ENCODE measurements at regions not wholly inside any gene's neighbourhood (a gene's known extent, or its start where the extent isn't known, plus 50 kb on each side); places are given as distances from the start of the nearest gene placed in this dataset.
"Not testable (repeated sequence)": the region's sequence is repeated elsewhere in the genome, so short reads cannot be mapped to it uniquely, and the experiment has no call there.

DNA sequence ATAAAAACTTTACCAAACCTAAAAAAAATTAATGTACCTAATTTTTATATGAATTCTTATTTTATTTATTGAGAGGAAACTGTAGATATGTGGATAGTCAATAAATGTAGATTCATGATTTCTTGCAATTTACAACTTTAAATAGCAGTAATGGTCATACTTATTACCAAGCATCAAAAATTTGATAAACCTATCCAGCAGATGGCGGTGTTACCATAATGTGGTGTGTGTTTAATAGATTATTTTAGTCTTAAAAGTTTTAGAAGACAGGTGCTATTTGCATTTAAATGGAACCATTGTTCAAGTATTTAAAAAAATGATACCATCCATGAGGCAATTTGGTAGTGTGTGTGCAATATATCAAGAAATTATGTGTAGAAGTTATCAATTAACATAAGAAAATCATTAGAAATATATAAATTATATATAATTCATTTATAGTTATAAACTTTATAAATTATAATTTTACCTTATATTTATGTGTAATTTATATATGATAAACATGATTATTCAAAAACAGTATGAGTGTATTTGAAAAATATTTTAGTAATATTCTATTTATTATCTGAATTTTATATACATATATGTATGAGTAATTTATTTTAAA, 176.0 kb upstream of the BCHE start:
- TF ChIP-seq, protein P1, sequence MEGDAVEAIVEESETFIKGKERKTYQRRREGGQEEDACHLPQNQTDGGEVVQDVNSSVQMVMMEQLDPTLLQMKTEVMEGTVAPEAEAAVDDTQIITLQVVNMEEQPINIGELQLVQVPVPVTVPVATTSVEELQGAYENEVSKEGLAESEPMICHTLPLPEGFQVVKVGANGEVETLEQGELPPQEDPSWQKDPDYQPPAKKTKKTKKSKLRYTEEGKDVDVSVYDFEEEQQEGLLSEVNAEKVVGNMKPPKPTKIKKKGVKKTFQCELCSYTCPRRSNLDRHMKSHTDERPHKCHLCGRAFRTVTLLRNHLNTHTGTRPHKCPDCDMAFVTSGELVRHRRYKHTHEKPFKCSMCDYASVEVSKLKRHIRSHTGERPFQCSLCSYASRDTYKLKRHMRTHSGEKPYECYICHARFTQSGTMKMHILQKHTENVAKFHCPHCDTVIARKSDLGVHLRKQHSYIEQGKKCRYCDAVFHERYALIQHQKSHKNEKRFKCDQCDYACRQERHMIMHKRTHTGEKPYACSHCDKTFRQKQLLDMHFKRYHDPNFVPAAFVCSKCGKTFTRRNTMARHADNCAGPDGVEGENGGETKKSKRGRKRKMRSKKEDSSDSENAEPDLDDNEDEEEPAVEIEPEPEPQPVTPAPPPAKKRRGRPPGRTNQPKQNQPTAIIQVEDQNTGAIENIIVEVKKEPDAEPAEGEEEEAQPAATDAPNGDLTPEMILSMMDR (conservative IDR thresholded peaks at IDR 0.05; ENCODE audit: low read depth, low read length) = peak; percentile 53
- H3K4me3 ChIP-seq (ENCODE audit: low read length) = no peak overlapping the region
- no peak for DNase-seq (ENCODE audit: low read depth)

GRCh38 chr3:166011771-166012170, 174.5 kb upstream of the BCHE start:
- TF ChIP-seq, protein P1 (conservative IDR thresholded peaks at IDR 0.05; ENCODE audit: low read depth, low read length) = no peak

DNA sequence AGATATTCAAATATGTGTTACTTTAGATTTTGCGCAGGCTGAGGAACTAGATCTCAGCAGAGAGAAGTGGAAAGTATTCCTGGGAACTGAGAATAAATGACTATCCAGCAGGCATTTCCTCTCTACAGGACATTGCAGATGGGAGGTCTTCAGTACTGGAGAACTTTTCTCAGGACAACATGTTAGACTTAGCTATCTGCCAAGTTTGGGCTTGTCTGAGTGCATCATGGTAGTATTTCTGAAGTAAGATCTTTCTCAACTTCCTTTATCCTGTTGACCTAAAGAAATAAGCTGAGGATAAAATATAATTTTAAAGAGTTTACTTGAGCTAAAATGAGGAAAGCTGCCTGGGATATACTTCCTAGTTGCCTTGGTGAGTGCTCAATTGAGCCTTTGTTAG, 167.9 kb upstream of the BCHE start:
- TF ChIP-seq, protein P1 (conservative IDR thresholded peaks at IDR 0.05; ENCODE audit: low read depth, low read length) = no peak
- no peak for DNase-seq (ENCODE audit: low read depth)

More at GRCh38 chr3:166011771-166012170, 174.5 kb upstream of the BCHE start:
- DNase-seq (ENCODE audit: low read depth) = no peak
- H3K4me3 ChIP-seq (ENCODE audit: low read length) = no peak overlapping the region

DNA sequence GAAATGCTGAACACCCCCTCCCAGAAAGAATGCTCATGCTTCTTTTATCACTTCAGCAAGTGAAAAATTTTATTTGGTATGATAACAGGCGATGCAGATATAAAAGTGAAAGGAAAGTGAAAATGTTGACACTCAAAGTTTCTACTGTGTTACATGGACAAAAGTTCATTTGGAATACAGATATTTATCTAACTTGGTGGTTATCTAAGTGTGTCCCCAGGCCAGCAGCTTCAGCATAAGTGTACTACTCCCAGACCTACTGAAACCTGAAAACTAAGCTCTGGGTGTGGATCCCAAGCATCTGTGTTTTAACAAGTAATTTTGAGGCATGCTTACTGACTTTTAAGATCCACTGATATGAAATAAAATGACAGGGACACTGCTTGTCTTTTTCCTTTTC, 157.1 kb upstream of the BCHE start:
- no peak for DNase-seq (ENCODE audit: low read depth)
- TF ChIP-seq, protein P1 (conservative IDR thresholded peaks at IDR 0.05; ENCODE audit: low read depth, low read length) = no peak
- no peak overlapping the region for H3K4me3 ChIP-seq (ENCODE audit: low read length)

More for the DNA sequence above, 167.9 kb upstream of the BCHE start:
- no peak overlapping the region for H3K4me3 ChIP-seq (ENCODE audit: low read length)

GRCh38 chr3:165984589-165984988, 147.4 kb upstream of the BCHE start:
- TF ChIP-seq, protein P1 (conservative IDR thresholded peaks at IDR 0.05; ENCODE audit: low read depth, low read length) = no peak
- DNase-seq (ENCODE audit: low read depth) = no peak
- no peak overlapping the region for H3K4me3 ChIP-seq (ENCODE audit: low read length)

DNA sequence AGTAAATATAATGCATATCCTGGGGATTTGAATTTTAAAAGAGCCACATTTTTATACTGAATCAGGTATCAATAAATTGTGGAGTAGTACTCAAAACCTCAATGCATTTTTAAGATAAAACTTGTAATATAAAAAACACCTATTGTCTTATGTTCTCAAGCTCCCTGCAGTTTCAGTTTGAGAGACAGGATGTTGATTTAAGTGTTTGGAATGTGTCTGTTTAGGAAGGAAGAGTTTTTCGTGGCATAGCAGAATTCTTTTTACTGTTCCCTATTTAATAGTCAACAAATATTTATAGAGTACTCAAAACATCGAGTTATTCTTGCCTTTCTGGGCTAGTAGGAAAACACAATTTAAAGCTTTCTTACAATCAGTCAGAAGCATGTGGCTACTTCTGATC, 146.1 kb upstream of the BCHE start:
- no peak overlapping the region for H3K4me3 ChIP-seq (ENCODE audit: low read length)
- TF ChIP-seq, protein P1 (conservative IDR thresholded peaks at IDR 0.05; ENCODE audit: low read depth, low read length) = no peak
- no peak for DNase-seq (ENCODE audit: low read depth)

- no peak overlapping the region for H3K4me3 ChIP-seq (ENCODE audit: low read length)
- TF ChIP-seq, protein P1 (conservative IDR thresholded peaks at IDR 0.05; ENCODE audit: low read depth, low read length) = no peak
- DNase-seq (ENCODE audit: low read depth) = no peak
Observed at GRCh38 chr3:165981318-165981717, 144.1 kb upstream of the BCHE start.

DNA sequence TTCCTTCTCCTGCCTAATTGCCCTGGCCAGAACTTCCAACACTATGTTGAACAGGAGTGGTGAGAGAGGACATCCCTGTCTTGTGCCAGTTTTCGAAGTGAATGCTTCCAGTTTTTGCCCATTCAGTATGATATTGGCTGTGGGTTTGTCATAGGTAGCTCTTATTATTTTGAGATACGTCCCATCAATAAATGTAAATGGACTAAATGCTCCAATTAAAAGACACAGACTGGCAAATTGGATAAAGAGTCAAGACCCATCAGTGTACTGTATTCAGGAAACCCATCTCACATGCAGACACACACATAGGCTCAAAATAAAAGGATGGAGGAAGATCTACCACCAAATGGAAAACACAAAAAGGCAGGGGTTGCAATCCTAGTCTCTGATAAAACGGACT, 123.6 kb upstream of the BCHE start:
- not testable (repeated sequence) for H3K4me3 ChIP-seq (ENCODE audit: low read length); DNase-seq (ENCODE audit: low read depth)
